ENCODE measurements at regions not wholly inside any gene's neighbourhood (a gene's known extent, or its start where the extent isn't known, plus 50 kb on each side); places are given as distances from the start of the nearest gene placed in this dataset.

DNA sequence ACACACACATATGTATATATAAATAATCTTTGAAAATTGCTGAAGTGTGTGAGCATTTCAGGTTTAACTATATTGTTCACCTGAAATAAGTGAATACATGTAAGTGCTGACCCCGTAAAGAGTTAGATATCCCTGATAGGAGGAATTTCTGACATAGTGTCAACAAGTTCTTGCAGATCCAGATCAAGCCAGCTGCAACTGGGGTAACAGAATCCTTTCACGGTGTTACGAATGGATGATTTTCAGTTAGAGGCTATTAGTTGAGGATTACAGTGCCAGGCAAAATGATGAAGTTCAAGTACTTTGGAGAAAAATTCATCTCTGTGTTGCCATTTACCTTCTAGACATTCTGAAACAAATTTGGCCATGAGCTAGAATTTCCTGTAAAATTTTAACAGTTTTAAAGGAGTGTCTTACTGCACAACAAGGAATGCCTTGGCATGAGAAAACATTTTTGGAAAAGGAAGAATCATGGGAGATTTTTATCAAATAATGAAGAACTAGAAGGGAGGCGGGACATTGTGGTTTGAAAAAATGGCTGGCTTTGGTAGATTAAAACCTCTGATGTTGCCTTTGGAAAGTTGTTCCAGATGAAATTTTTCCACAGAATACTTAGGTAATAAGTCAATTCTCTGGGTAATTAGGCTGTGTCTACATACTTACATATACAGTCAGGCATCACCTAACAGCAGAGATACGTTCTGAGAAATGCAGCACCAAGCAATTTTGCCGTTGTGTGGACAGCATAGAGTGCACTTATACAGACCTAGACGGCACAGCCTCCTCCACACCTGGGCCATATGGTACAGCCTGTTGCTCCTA, 84.4 kb upstream of the FAT1 start:
- no peak for DNase-seq (ENCODE audit: low read depth, low spot score)
- TF ChIP-seq ZNF274 (IDR thresholded peaks at IDR 0.05; ENCODE audit: low read depth, low read length): no peak
- TF ChIP-seq SUZ12 (IDR thresholded peaks at IDR 0.05; ENCODE audit: extremely low read depth, insufficient read depth, insufficient read length): no peak
- no peak for TF ChIP-seq YY1 (IDR thresholded peaks at IDR 0.05; ENCODE audit: insufficient read depth, insufficient read length)
- Histone ChIP-seq H3K27me3 (ENCODE audit: insufficient read depth, insufficient read length) (no peaks in the 10 kb centered on the region), H3K4me3 (ENCODE audit: insufficient read length, low read depth) (no peak overlapping the region), H3K9ac (ENCODE audit: insufficient read length, low read depth) (no peak overlapping the region), H3K4me1 (ENCODE audit: insufficient read depth, insufficient read length) (no peaks in the 10 kb centered on the region), H3K36me3 (ENCODE audit: insufficient read depth, insufficient read length, low read length) (no peaks in the 10 kb centered on the region), H3K9me3 (ENCODE audit: insufficient read depth, low read length) (peaks cover 10% of the 10 kb centered on the region; the same call in 1 of the 2 replicates)

DNA sequence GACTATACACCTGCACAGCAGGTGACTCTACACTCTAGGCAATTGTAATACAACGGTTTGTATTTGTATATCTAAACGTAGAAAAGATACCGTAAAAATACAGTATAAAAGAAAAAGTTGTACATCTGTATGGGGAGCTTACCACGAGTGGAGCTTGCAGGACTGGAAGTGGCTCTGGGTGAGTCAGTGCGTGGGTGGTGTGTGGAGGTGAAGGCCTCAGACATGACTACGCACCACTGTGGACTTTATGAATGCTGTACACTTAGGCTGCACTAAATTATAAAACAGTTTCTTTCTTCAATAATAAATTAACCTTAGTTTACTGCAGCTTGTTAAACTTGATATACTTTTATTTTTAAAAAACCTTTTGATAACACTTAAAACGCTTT, 85.0 kb upstream of the FAT1 start:
- DNase-seq (ENCODE audit: low read depth, low spot score): no peak
- H3K4me3 ChIP-seq (ENCODE audit: insufficient read length, low read depth): no peak overlapping the region
- no peaks in the 10 kb centered on the region for H3K4me1 ChIP-seq (ENCODE audit: insufficient read depth, insufficient read length)
- H3K9ac ChIP-seq (ENCODE audit: insufficient read length, low read depth): no peak overlapping the region
- TF ChIP-seq YY1 (IDR thresholded peaks at IDR 0.05; ENCODE audit: insufficient read depth, insufficient read length) (no peak), ZNF274 (IDR thresholded peaks at IDR 0.05; ENCODE audit: low read depth, low read length) (no peak), SUZ12 (IDR thresholded peaks at IDR 0.05; ENCODE audit: extremely low read depth, insufficient read depth, insufficient read length) (no peak)
- H3K9me3 ChIP-seq (ENCODE audit: insufficient read depth, low read length): peaks cover 10% of the 10 kb centered on the region; the same call in 1 of the 2 replicates
- no peaks in the 10 kb centered on the region for H3K36me3 ChIP-seq (ENCODE audit: insufficient read depth, insufficient read length, low read length)
- no peaks in the 10 kb centered on the region for H3K27me3 ChIP-seq (ENCODE audit: insufficient read depth, insufficient read length)

DNA sequence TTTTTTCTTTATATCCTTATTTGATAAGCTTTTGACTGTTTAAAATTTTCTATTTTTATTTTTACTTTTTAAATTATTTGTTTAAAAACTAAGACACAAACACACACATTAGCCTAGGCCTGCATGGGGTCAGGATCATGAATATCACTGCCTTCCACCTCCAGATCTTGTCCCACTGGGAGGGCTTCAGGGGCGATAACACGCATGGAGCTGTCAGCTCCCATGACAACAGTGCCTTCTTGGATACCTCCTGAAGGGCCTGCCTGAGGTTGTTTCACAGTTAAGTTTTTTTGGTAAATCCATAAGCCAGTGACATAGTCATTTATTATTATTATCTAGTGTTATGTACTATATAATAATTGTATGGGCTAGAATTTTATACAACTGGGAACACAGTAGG, 85.4 kb upstream of the FAT1 start:
- H3K9me3 ChIP-seq (ENCODE audit: insufficient read depth, low read length): peaks cover 10% of the 10 kb centered on the region; the same call in 1 of the 2 replicates
- H3K36me3 ChIP-seq (ENCODE audit: insufficient read depth, insufficient read length, low read length): no peaks in the 10 kb centered on the region
- TF ChIP-seq SUZ12 (IDR thresholded peaks at IDR 0.05; ENCODE audit: extremely low read depth, insufficient read depth, insufficient read length): no peak
- no peak for TF ChIP-seq ZNF274 (IDR thresholded peaks at IDR 0.05; ENCODE audit: low read depth, low read length)
- TF ChIP-seq YY1 (IDR thresholded peaks at IDR 0.05; ENCODE audit: insufficient read depth, insufficient read length): no peak
- H3K27me3 ChIP-seq (ENCODE audit: insufficient read depth, insufficient read length): no peaks in the 10 kb centered on the region
- no peaks in the 10 kb centered on the region for H3K4me1 ChIP-seq (ENCODE audit: insufficient read depth, insufficient read length)
- no peak overlapping the region for H3K9ac ChIP-seq (ENCODE audit: insufficient read length, low read depth)
- no peak overlapping the region for H3K4me3 ChIP-seq (ENCODE audit: insufficient read length, low read depth)
- DNase-seq (ENCODE audit: low read depth, low spot score): no peak

DNA sequence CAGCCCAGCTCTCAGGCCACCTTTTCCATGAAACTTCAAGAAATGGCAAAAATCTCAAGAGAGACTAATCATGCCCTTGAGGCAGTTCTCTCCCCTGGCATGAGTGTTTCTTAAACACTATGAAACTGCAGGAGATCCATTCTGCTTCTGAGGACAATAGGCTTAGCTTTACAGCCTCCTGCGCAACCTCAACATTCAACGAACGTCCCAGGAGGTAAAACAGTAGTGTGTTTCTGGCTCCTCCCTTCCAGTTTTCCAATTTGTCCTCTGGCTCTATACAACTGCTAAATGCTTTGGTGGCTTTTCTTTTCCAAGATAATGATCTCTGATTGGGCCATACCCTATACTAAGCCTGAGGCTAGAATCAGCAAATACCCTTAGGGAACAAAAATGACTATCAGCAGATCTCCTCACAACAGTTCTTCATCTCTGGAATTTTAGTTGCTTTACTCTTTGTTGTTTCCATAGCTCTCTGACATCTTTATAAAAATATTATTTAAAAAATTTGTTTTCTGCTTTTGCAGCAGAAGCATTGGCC, 87.0 kb upstream of the FAT1 start:
- no peaks in the 10 kb centered on the region for H3K27me3 ChIP-seq (ENCODE audit: insufficient read depth, insufficient read length)
- no peak overlapping the region for H3K4me3 ChIP-seq (ENCODE audit: insufficient read length, low read depth)
- H3K4me1 ChIP-seq (ENCODE audit: insufficient read depth, insufficient read length): no peaks in the 10 kb centered on the region
- H3K9me3 ChIP-seq (ENCODE audit: insufficient read depth, low read length): peaks cover 10% of the 10 kb centered on the region; the same call in 1 of the 2 replicates
- H3K36me3 ChIP-seq (ENCODE audit: insufficient read depth, insufficient read length, low read length): no peaks in the 10 kb centered on the region
- peak; percentile 65 for DNase-seq (ENCODE audit: low read depth, low spot score)
- no peak overlapping the region for H3K9ac ChIP-seq (ENCODE audit: insufficient read length, low read depth)
- TF ChIP-seq ZNF274 (IDR thresholded peaks at IDR 0.05; ENCODE audit: low read depth, low read length) (no peak), SUZ12 (IDR thresholded peaks at IDR 0.05; ENCODE audit: extremely low read depth, insufficient read depth, insufficient read length) (no peak), YY1 (IDR thresholded peaks at IDR 0.05; ENCODE audit: insufficient read depth, insufficient read length) (no peak)

DNA sequence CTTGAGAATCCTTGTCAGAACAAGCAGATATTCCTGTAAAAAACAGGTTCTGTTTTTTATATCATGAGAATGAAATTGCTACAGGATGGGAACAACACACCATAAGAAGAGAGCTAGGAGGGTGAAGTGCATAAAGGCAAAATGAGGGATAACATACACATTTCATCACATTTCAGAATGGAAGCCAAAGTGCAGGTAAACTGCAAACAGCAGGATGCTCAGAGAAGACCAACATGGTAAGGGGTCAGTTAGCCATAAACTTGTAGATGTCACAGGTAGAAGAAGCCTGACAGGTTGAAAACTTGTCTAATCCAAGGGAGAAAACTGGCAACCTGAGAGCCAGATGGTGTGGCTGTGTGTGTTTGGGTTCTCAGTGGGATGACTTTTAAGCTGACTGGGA, 88.9 kb upstream of the FAT1 start:
- no peaks in the 10 kb centered on the region for H3K27me3 ChIP-seq (ENCODE audit: insufficient read depth, insufficient read length)
- H3K36me3 ChIP-seq (ENCODE audit: insufficient read depth, insufficient read length, low read length): no peaks in the 10 kb centered on the region
- no peaks in the 10 kb centered on the region for H3K4me1 ChIP-seq (ENCODE audit: insufficient read depth, insufficient read length)
- DNase-seq (ENCODE audit: low read depth, low spot score): no peak
- H3K4me3 ChIP-seq (ENCODE audit: insufficient read length, low read depth): no peak overlapping the region
- no peak for TF ChIP-seq SUZ12 (IDR thresholded peaks at IDR 0.05; ENCODE audit: extremely low read depth, insufficient read depth, insufficient read length)
- TF ChIP-seq ZNF274 (IDR thresholded peaks at IDR 0.05; ENCODE audit: low read depth, low read length): no peak
- H3K9ac ChIP-seq (ENCODE audit: insufficient read length, low read depth): no peak overlapping the region
- H3K9me3 ChIP-seq (ENCODE audit: insufficient read depth, low read length): peaks cover 10% of the 10 kb centered on the region; the same call in 1 of the 2 replicates

DNA sequence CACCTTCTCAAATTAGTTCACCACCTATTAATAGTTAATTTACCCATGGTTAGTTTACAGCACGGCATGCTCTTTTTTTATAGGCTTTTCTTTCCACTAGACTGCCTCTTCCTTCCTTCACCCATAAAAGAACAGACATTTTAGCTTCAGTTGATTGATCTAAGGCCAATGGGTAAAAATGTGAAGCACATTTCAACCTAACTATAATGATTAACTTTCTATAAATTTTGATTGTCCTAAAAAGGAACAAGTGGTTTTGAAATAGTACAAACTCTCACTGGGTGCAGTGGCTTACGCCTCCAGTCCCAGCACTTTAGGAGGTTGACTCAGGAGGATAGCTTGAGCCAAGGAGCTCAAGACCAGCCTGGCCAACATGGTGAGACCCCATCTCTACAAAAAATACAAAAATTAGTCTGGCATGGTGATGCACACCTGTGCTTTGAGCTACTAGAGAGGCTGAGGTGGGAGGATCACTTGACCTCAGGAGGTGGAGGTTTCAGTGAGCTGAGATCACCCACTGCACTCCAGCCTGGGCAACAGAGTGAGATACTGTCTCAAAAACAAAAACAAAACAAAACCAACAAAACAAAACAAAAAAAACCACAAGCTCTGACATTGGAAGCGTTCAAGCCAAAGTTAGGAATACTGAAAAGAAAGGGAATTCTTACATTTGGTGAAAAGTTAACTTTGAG, 89.9 kb upstream of the FAT1 start:
- no peaks in the 10 kb centered on the region for H3K27me3 ChIP-seq (ENCODE audit: insufficient read depth, insufficient read length)
- no peaks in the 10 kb centered on the region for H3K36me3 ChIP-seq (ENCODE audit: insufficient read depth, insufficient read length, low read length)
- H3K4me3 ChIP-seq (ENCODE audit: insufficient read length, low read depth): no peak overlapping the region
- no peak overlapping the region for H3K9ac ChIP-seq (ENCODE audit: insufficient read length, low read depth)
- no peaks in the 10 kb centered on the region for H3K4me1 ChIP-seq (ENCODE audit: insufficient read depth, insufficient read length)
- peaks cover 10% of the 10 kb centered on the region; the same call in 1 of the 2 replicates for H3K9me3 ChIP-seq (ENCODE audit: insufficient read depth, low read length)
- no peak for DNase-seq (ENCODE audit: low read depth, low spot score)
- TF ChIP-seq SUZ12 (IDR thresholded peaks at IDR 0.05; ENCODE audit: extremely low read depth, insufficient read depth, insufficient read length): no peak
- no peak for TF ChIP-seq ZNF274 (IDR thresholded peaks at IDR 0.05; ENCODE audit: low read depth, low read length)
- no peak for TF ChIP-seq YY1 (IDR thresholded peaks at IDR 0.05; ENCODE audit: insufficient read depth, insufficient read length)

DNA sequence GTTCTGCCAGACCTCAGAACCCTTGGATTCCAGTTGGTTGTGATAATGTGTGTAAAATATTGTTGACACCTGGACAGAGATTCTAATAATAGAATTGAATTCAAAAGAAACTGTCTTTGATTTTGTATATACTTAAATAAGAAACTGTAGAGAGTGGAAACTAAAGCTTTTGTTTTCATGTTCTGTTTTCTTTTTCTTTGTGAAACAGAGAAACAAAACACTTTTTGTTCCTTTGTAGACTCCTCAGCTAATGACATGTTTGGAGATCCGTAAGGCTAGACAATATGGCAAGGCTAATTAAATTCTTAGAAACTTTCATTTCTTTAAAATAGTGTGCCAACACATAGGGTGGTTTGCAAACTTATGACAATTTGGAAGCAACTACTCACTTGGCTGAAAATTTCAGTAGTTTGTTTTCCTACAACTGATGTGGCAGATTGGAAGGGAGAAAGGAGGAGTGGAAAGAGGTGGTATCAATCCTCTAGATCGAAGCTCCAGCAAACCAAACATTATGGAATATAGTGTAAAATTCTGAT, 90.9 kb upstream of the FAT1 start:
- Histone ChIP-seq H3K36me3 (ENCODE audit: insufficient read depth, insufficient read length, low read length) (no peaks in the 10 kb centered on the region), H3K9me3 (ENCODE audit: insufficient read depth, low read length) (peaks cover 10% of the 10 kb centered on the region; the same call in 1 of the 2 replicates)

More for the DNA sequence above, 90.9 kb upstream of the FAT1 start:
- Histone ChIP-seq H3K27me3 (ENCODE audit: insufficient read depth, insufficient read length) (no peaks in the 10 kb centered on the region), H3K9ac (ENCODE audit: insufficient read length, low read depth) (no peak overlapping the region), H3K4me3 (ENCODE audit: insufficient read length, low read depth) (no peak overlapping the region), H3K4me1 (ENCODE audit: insufficient read depth, insufficient read length) (no peaks in the 10 kb centered on the region)
- no peak for DNase-seq (ENCODE audit: low read depth, low spot score)
- TF ChIP-seq YY1 (IDR thresholded peaks at IDR 0.05; ENCODE audit: insufficient read depth, insufficient read length) (no peak), SUZ12 (IDR thresholded peaks at IDR 0.05; ENCODE audit: extremely low read depth, insufficient read depth, insufficient read length) (no peak), ZNF274 (IDR thresholded peaks at IDR 0.05; ENCODE audit: low read depth, low read length) (no peak)

Data from NT2/D1 (cell line).